Keratinocyte (primary cell): ENCODE measurements at regions not wholly inside any gene's neighbourhood (a gene's known extent, or its start where the extent isn't known, plus 50 kb on each side); places are given as distances from the start of the nearest gene placed in this dataset.

Experiments
- CTCF ChIP-seq, 3 experiments: IDR thresholded peaks in 1 of 3; conservative IDR thresholded peaks in 1 of 3; optimal IDR thresholded peaks in 1 of 3; 2 replicates in 2 of 3; 3 replicates in 1 of 3; pipeline versions ENCODE3 to v1.5.1; 2011; ENCODE audit warnings: low read length in 3 of 3, mild to moderate bottlenecking in 3 of 3, moderate library complexity in 2 of 3, control low read depth in 1 of 3, inconsistent platforms in 1 of 3; ENCODE audit not compliant: insufficient read depth in 2 of 3; ENCODE audit errors: extremely low read depth in 1 of 3
- EZH2 ChIP-seq: IDR thresholded peaks from one replicate; pipeline ENCODE4 v1.6.1; 2012; ENCODE audit warnings: inconsistent platforms, mild to moderate bottlenecking, low read length, moderate library complexity

- TF ChIP-seq CTCF (optimal IDR thresholded peaks at IDR 0.05 in 1 of 3, IDR thresholded peaks at IDR 0.05 in 1 of 3, conservative IDR thresholded peaks at IDR 0.05 in 1 of 3; ENCODE audit: extremely low read depth in 1 of 3, insufficient read depth in 2 of 3, low read length in 3 of 3) = no peak
- no peak for TF ChIP-seq EZH2
These were observed 447.8 kb upstream of the BTBD3 start for GRCh38 chr20:11469795-11470435.
